Left ventricle myocardium inferior (tissue), 1 donor: ENCODE measurements at regions not wholly inside any gene's neighbourhood (a gene's known extent, or its start where the extent isn't known, plus 50 kb on each side); places are given as distances from the start of the nearest gene placed in this dataset.

ENCODE experiments used
- DNase-seq: peaks from one replicate; pipeline ENCODE4 v3.0.0-alpha.2; 2020
- H3K27ac ChIP-seq: fragments of 200-600 bp; replicated peaks from 2 replicates; pipeline ENCODE4 v1.8.0; 2021
- H3K27me3 ChIP-seq: fragments of 200-600 bp; 2 replicates; pipeline ENCODE4 v1.8.0; 2021; ENCODE audit warnings: low read depth
- H3K36me3 ChIP-seq: fragments of 200-600 bp; 2 replicates; pipeline ENCODE4 v1.8.0; 2021
- H3K4me1 ChIP-seq: fragments of 200-600 bp; 2 replicates; pipeline ENCODE4 v1.8.0; 2021
- H3K4me3 ChIP-seq: fragments of 200-600 bp; 2 replicates; pipeline ENCODE4 v1.8.0; 2021; ENCODE audit warnings: mild to moderate bottlenecking, moderate library complexity
- H3K9me3 ChIP-seq: fragments of 200-600 bp; replicated peaks from 2 replicates; pipeline ENCODE4 v1.8.0; 2021
- CTCF ChIP-seq: fragments of 200-600 bp; IDR thresholded peaks from 2 replicates; pipeline ENCODE4 v1.8.0; 2021; ENCODE audit warnings: antibody characterized with exemption, mild to moderate bottlenecking, borderline replicate concordance
- intact Hi-C: fragments of 100-400 bp; cut with micrococcal nuclease; formaldehyde crosslinking; loops from one replicate; pipeline ENCODE4 v1.11.0; 2022
- donor health status: DM: no; HTN: yes; CAD: no; lungs with severe emphysema.

GRCh38 chr11:69371731-69372588, 78.0 kb downstream of the MYEOV start:
- H3K9me3 ChIP-seq: peaks cover 13% of the 10 kb centered on the region
- peaks cover 9% of the 10 kb centered on the region for H3K4me1 ChIP-seq
- H3K27me3 ChIP-seq: no peaks in the 10 kb centered on the region
- no peaks in the 10 kb centered on the region for H3K36me3 ChIP-seq
- no peak overlapping the region for H3K4me3 ChIP-seq
- peak; percentile 6 for DNase-seq
- H3K27ac ChIP-seq: no peak overlapping the region
- intact Hi-C loops: no loop called here
- TF ChIP-seq CTCF: no peak

- TF ChIP-seq CTCF: no peak
- H3K27me3 ChIP-seq: no peaks in the 10 kb centered on the region
- peaks cover 9% of the 10 kb centered on the region for H3K4me1 ChIP-seq
- no peaks in the 10 kb centered on the region for H3K36me3 ChIP-seq
- peak; percentile 4 for DNase-seq
- H3K4me3 ChIP-seq: no peak overlapping the region
- intact Hi-C loops: no loop called here
- peaks cover 13% of the 10 kb centered on the region for H3K9me3 ChIP-seq
- no peak overlapping the region for H3K27ac ChIP-seq
Measured at GRCh38 chr11:69372589-69373250, 78.8 kb downstream of the MYEOV start.

- DNase-seq: no peak
- Histone ChIP-seq H3K36me3 (no peaks in the 10 kb centered on the region), H3K27me3 (no peaks in the 10 kb centered on the region), H3K27ac (no peak overlapping the region), H3K9me3 (peaks cover 13% of the 10 kb centered on the region), H3K4me1 (peaks cover 9% of the 10 kb centered on the region), H3K4me3 (no peak overlapping the region)
- intact Hi-C loops: no loop called here
- no peak for TF ChIP-seq CTCF
Measured at GRCh38 chr11:69373251-69373635, 79.3 kb downstream of the MYEOV start.

GRCh38 chr11:69374110-69374945, 80.4 kb downstream of the MYEOV start:
- peak; percentile 12 for DNase-seq
- H3K27ac ChIP-seq: no peak overlapping the region
- no peak for TF ChIP-seq CTCF
- no peaks in the 10 kb centered on the region for H3K27me3 ChIP-seq
- H3K9me3 ChIP-seq: peaks cover 8% of the 10 kb centered on the region
- intact Hi-C loops: no loop called here
- H3K4me3 ChIP-seq: no peak overlapping the region
- no peaks in the 10 kb centered on the region for H3K36me3 ChIP-seq
- H3K4me1 ChIP-seq: peaks cover 9% of the 10 kb centered on the region

- peaks cover 2% of the 10 kb centered on the region for H3K9me3 ChIP-seq
- no peak for TF ChIP-seq CTCF
- no peak for DNase-seq
- intact Hi-C loops: no loop called here
- peaks cover 9% of the 10 kb centered on the region for H3K4me1 ChIP-seq
- H3K4me3 ChIP-seq: no peak overlapping the region
- no peaks in the 10 kb centered on the region for H3K27me3 ChIP-seq
- H3K36me3 ChIP-seq: no peaks in the 10 kb centered on the region
- no peak overlapping the region for H3K27ac ChIP-seq
Measured at GRCh38 chr11:69374946-69375310, 81.0 kb downstream of the MYEOV start.
